HG02798 (cell line): ENCODE measurements at regions not wholly inside any gene's neighbourhood (a gene's known extent, or its start where the extent isn't known, plus 50 kb on each side); places are given as distances from the start of the nearest gene placed in this dataset.
"Not testable (repeated sequence)": the region's sequence is repeated elsewhere in the genome, so short reads cannot be mapped to it uniquely, and the experiment has no call there.

Source experiments
- ATAC-seq: cut with Tn5 transposase; IDR thresholded peaks from one replicate; pipeline ENCODE4 v1.9.1; 2021; ENCODE audit warnings: mild to moderate bottlenecking; ENCODE audit not compliant: unreplicated experiment, poor library complexity

DNA sequence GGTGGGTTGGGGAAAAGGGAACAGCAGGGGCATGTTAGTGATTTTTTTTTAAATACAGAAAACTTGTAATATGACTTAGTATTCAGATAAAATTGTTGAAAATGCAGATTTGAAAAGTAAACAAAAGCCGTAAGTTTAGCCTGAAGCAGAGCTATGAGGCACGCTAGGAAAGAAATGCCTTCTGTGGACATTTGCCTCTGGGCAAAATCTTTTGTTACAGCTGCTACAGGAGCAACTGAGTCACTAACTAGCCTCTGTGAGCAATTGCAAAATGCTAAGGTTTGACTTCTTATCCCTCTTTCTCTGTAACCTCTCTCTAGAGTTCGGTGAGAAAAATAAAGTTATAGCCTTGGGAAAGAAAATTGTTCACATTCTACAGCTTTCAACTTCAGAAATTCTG is 350.0 kb downstream of the SLC7A11 start:
- ATAC-seq = no peak

- no peak for ATAC-seq
Measured at GRCh38 chr4:137890812-137891211, 351.3 kb downstream of the SLC7A11 start.

DNA sequence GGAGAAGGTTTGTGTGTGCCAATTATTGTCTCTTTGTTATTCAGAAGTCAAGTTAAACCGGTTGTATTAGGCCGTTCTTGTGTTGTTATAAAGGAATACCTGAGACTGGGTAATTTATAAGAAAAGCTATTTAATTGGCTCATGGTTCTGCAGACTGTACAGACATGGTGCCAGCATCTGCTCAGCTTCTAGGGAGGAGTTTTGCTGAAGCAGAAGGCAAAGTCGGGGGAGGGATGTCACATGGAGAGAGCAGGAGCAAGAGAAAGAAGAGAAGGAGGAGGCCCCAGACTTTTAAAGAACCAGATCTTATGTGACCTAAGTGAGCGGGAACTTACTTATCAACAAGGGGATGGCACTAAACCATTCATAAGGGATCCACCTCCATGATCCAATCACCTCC is 349.3 kb upstream of the PCDH18 start:
- no peak for ATAC-seq

- ATAC-seq = not testable (repeated sequence)
Measured at GRCh38 chr4:137868067-137868466, 335.8 kb upstream of the PCDH18 start.

GRCh38 chr4:137866671-137867070 is 334.4 kb upstream of the PCDH18 start:
- no peak for ATAC-seq

DNA sequence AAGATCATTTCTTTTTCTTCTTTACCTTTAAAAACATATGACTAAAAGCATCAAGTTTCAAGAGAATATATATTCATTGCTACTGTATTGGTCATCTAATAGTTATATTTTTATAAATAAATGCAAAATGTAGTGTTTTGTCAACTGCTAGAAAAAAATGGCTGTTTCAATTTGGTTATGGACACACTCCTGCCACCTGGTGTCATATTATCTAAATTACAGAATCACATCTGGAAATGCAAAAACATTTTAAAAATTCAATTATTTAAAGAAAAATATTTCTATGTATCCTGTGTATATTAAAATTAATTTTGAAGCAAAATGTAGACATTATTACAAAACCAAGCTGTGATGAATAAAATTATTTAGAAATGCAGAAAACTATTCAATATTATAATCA is 329.4 kb upstream of the PCDH18 start:
- ATAC-seq = no peak

GRCh38 chr4:137853424-137853823 is 321.1 kb upstream of the PCDH18 start:
- no peak for ATAC-seq

- ATAC-seq = no peak
Measured at GRCh38 chr4:137852326-137852725, 320.0 kb upstream of the PCDH18 start.

- ATAC-seq = peak; percentile 51
Measured at GRCh38 chr4:137851435-137851834, 319.1 kb upstream of the PCDH18 start.

- not testable (repeated sequence) for ATAC-seq
Measured at GRCh38 chr4:137827945-137828344, 295.7 kb upstream of the PCDH18 start.

- no peak for ATAC-seq
Measured at GRCh38 chr4:137825505-137825904, 293.2 kb upstream of the PCDH18 start.

DNA sequence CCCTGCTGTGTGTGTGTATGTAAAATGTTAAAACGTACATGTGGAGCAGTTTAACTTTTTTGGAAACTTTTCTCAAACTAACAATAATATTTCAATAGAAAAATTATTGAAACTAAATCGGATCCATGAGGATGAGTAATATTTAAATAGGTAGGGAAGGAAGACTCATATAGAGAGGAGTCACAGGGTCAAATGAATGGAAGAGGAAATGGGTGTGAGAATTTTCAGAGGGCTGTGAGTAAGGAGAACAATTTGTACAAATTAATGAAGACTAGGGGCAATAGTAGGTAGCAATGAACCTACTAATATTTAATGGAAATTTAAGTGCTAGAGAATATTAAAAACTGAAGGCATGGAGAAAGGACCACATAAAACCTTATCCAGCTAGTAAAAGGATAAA is 290.7 kb upstream of the PCDH18 start:
- ATAC-seq = no peak

DNA sequence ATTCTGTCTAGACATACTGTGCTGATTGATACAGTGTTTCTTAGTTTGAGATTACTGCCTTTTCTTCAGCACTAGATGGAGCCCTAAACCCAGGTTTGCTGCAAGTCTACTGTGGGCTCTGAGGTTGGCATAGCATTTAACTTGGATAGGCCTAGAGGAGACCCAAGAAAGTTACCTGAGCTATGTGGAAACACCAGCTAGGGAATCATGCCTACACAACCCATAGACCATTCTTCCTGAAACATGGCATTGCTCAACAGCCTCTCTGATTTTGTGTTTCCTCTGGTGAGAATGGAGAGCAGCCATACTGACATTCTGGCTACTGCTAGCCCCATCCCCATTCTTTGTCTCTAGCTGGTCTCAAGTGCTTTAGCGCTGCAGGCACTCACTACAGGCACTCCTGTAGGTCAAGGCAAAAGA is 287.7 kb upstream of the PCDH18 start:
- ATAC-seq = peak; percentile 93

DNA sequence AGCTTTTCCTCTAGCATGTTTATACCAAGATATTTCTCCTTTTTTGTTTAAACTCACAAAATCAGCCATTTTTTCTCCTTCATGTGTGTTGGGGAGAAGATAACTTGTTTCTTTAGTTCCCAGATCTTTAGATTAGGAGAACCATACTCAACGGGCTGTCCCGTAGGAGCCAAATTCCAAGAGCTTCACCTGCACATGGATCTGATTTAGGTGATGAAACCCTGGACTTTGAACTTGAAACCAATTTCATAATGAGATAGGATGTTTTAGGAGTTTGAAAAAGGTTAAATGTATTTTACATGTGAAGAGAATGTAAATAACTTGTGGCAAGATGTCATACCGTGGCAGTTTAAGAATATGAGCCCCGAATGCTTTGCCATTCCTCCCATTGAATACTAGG is 280.0 kb upstream of the PCDH18 start:
- no peak for ATAC-seq

DNA sequence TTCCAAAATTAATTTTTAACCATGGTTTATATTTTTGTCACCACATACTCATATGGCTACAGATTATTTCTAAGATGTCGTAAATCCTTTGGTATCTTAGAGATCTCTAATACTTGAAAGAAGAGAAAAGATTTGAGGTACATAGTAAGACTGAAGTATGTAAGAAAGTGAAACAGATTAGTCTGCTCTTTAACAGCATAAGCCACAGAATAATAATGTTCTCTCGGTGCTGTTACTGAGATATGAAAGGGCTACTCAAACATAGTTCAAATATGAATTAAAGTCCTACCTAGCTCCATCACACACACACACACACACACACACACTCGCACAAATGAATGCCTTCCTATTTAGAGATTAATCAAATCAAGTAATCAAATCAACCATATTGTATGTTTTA is 274.1 kb upstream of the PCDH18 start:
- no peak for ATAC-seq

GRCh38 chr4:137804906-137805495 is 272.7 kb upstream of the PCDH18 start:
- no peak for ATAC-seq

GRCh38 chr4:137800861-137801260 is 268.6 kb upstream of the PCDH18 start:
- no peak for ATAC-seq

DNA sequence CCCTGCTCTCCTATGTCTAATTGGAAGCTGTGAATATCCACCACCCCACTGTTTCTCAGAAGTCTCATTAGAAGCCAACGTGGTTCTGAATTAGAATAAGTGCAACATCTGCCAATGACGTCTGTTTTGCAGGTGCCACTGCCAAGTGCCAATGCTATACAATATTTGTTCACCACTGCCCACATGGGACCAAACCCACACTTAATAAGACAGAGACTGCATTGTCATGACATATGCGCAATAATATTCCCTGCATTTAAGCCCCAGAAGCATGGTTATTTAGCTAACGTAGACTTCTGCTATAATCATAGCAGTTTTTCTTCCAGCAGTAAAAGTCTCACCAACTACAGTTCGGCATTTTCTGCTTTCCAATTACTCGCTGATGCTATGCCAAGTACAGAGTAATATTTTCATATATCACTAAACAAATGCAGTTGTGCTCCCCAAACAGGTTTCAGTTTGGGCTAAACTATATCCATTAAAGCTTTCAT is 262.5 kb upstream of the PCDH18 start:
- ATAC-seq = no peak

- ATAC-seq = not testable (repeated sequence)
Measured at GRCh38 chr4:137789263-137789662, 257.0 kb upstream of the PCDH18 start.

GRCh38 chr4:137783923-137784322 is 251.6 kb upstream of the PCDH18 start:
- ATAC-seq = not testable (repeated sequence)

GRCh38 chr4:137775701-137776100 is 243.4 kb upstream of the PCDH18 start:
- ATAC-seq = no peak

GRCh38 chr4:137774501-137774900 is 242.2 kb upstream of the PCDH18 start:
- ATAC-seq = no peak

GRCh38 chr4:137768881-137769280 is 236.6 kb upstream of the PCDH18 start:
- ATAC-seq = no peak
